Activated CD4-positive, alpha-beta T cell treated with anti-CD3 and anti-CD28 coated beads, Interleukin-2, amount 50 U/mL, for 4 hours (primary cell): ENCODE measurements at regions not wholly inside any gene's neighbourhood (a gene's known extent, or its start where the extent isn't known, plus 50 kb on each side); places are given as distances from the start of the nearest gene placed in this dataset.

Source experiments
- DNase-seq, 2 experiments: peaks; one replicate each; pipeline ENCODE4 v3.0.0-alpha.2; 2020

DNA sequence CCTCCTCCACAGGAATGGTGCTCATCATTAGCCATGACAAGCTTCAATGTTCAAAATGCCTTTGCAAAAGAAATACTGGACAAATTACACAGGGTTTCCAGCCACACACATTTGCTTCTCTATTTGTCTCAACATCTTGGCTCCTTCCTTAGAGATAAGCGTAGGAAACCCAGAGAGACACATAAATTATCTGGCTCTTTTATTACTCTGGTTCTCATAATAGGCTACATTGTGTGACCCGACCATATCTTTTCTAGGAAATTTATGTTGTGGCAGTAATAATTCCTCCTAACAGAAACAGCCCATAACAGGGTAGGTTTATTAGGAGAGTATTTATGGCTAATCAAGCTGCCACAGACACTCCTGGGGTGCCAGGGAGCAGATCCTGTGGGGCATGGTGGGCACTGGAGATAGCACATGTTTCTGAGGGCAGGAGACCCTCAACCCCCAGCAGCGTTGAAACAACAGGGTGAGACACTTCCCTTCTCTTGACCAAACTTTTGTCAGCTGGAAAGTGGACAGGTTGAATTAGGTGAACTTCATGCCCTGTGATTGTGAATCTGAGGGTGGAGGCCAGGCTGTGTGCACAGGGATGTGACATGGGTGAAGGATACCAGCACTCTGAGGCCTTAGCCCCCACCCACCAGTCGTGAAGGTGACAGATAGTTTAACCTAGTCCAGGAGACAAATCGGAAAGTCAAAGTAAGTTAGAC is 295.9 kb upstream of the ZNF32 start:
- no peak for DNase-seq

DNA sequence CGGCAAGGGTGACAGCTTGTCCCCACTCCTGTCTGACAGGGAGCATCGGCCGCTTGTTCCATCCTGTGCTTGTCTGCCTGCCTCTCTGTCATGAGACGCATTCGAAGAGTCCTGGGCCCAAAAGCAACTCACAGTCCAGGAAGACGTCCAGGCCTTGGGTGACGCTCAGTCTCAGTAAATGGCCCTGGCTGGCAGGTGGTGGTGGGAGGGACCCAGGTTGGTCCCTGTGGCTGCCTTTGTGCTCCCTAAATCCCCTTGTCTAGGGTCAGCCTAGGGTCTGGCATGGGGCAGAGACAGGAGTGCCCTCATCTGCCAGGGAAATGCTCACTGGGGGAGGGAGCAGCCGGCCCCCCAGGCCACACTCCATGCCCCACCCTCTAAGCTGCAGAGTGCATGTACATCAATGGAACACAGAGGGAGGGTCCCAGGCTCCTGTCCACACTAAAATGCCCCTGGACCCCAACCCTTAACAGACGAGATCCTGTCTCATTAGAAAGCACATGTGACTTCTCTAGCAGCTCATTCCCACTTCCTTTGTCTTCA is 295.2 kb upstream of the ZNF32 start:
- no peak for DNase-seq

DNA sequence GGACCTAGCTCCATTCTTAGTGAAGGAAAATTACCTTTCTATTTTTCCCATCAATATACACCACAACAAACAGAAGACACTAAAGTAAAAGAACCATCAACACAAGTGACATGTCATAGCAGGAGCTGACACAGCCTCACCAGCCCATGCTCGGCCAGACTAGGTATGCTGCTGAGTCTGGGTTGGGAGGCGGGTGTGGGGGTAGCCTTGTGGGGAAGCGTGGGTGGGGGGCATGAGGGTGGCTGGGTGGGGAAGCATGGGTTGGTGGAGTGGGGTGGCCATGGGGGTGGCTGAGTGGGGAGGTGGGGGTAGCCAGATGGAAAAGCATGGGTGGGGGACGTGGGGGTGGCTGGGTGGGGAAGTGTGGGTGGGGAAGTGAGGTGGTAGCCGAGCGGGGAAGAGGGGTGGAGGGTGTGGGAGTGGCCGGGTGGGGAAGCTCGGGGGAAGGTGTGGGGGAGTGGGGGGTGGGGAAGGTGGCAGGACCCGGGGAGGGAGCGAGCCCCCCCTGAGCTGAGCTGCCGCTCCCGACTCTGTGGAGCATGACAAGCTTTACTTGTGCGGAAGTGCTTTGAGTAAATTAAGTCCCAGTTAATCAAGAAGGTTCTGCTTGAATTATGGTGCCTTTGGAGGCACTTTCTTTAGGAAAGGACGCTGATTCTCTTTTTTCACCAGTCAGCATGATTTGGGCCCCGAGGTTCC is 294.6 kb upstream of the ZNF32 start:
- no peak for DNase-seq

- no peak for DNase-seq
These were observed 293.6 kb upstream of the ZNF32 start for GRCh38 chr10:43942096-43942850.

DNA sequence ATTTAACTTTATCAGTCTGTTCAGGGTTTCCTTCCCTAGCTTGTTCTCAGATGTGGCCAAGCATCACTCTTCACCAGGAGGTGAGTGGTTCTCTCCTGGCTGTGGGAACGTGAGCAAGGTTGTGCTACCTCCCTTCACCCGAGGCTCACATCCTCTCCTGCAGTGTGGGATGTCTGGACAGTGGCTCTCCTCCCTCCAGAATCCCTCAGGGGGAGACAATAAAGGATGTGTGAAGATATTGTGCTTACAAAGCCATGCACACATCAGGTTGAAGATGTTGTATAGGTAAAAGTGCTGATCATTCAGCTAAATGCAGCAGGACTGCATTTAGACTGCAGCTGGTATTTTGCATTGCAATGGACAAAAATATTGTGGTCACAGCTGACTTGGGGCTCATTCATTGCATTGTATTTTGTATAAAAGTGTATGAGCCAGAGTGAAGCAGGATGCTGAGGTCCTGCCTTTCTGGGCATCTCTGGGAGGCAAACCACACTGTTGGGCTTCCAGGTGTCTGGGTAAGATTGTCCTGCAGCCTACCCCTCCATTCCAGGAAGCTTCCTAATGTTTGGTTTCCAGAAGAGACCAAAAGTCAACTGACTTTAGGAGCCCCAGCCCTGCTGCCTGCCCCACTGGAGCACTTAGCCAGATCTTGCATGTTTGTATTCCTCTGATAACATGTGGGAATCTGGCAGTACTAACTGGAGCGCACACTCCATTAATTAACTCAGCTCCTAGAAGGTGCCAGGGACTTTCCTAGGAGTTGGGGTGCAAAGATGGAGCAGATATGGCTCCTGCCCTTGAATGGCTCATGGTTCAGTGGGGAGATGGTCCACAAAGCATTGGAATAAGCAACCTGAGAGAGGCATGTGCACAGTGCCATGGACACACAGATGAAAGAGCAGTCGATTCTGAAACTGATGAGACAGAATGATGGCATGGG is 292.5 kb upstream of the ZNF32 start:
- DNase-seq = no peak

DNA sequence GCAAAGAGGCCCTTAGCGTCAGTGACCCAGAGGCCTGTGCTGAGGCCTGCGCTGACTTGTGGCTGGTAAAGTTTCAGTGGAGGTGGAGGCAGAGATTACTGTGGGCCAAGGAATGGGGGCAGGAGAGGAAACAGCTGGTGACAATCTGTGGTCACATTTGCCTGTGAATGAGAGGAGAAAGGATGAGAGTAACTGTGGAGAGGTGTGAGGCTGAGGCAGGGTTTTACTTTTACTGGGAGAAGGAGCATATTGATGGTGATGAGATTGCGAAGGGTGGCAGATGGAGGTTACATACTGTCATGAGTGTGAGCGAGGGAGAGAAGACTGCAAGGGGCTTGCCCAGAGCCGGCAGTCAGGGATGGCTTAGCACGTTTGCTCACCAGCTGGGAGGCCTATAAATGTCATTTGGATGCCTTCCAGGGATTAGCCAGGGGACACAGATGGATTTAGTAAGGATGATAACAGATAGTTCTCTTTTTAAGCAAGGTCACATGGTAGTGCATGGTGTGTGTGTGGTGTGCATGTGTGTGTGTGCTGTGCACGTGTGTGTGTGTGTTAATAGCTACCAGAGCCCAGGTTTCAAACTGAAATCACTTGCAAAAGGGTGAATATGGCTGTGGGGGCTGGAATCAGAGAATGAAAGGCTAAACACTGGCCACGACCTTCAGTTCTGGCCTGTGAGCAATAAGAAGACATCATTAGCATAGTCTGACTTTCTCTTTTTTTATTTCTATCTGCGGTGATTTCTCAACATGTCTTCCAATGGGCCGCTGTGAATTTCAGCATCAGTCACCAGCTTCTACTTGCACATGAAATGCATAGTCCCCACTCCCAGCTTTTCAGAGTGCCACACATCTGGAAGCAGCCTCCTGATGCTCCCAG is 291.5 kb upstream of the ZNF32 start:
- no peak for DNase-seq

GRCh38 chr10:43939389-43939938 is 290.8 kb upstream of the ZNF32 start:
- no peak for DNase-seq

DNA sequence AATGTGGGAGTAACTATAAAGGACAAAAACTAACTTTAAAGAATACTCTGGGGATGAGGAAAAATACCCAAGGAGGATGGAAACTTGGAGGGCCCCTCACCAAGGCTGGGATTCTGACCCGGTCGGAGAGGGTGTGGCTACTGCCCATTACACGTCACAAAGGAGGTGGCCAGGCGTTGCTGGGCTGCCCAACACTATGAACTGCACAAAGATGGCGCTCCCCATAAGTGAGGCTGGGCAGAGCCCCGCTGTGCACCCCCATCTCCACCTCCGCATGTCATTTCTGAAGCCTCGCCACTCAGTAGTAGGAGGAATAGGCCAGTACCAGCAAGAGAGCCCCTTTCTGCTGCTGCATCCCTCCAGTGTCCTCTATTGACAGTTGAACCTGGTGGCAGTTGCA is 290.1 kb upstream of the ZNF32 start:
- DNase-seq = no peak

DNA sequence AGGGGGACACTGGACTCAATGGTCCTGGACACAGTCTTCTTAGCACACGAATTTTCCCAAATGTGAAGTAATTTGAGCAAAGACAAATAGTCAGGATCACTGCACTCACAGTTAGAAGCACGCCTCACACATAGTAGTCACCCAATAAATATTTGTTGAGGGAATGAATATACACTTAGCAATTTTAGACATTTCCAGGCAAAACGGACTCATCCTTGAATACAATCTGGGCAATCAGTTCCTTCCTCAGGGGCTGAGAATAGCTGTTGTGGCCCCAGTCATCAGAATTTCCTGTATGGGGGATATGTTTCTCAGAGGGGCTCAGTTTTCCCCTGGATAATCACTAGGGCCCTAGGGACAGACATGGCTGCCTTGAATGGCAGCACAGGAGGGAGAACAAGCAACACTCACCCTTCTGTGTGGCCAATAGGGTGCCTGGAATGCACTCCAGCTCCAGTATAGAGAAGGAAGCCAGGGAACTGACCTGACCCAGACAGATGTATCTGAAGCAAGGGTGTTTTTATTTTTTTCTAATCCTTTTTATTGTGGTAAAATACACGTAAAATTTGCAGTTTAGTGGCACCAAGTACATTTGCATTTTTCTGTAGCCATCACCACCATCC is 282.7 kb upstream of the ZNF32 start:
- DNase-seq = no peak

DNA sequence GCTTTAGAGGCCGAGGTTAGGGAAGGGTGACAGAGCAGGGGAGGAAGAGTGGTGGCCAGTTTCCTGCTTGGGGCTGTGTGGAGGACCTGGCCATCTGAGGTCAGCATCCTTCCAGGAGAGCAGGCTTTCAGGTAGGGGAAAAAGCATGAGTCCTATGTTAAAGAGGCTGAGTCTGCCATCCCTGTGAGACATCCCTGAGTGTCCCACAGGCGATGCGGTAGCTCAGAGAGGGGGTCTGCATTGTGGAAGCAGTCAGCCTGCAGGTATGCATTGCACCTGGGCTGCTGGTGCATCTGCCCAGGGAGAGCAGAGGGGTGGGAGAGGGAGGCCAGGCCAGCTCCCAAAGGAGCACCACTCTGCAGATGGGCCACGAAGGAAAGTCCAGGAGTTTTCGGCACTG is 282.1 kb upstream of the ZNF32 start:
- DNase-seq = no peak

DNA sequence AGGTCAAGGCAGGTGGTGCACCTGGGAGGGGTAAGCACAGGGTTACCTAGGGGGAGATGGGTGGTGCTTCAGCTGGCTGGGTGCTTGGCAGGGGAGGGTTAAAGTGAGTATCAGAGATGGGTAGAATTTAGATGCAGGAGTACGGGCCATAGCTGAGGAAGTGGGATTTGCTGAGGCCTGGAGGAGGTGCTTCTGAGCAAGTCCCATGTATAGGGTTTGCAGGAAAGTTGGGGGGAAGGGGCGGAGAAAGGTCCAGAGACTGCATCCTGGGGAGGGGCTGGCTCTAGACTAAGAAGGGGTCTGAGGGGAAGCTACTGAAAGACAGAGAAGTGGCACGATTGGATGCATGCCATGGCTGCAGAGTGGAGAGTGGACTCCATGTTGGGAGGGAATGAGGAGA is 281.6 kb upstream of the ZNF32 start:
- no peak for DNase-seq

GRCh38 chr10:43929122-43929521 is 280.4 kb upstream of the ZNF32 start:
- no peak for DNase-seq

- DNase-seq = no peak
These were observed 279.8 kb upstream of the ZNF32 start for GRCh38 chr10:43928425-43928968.

DNA sequence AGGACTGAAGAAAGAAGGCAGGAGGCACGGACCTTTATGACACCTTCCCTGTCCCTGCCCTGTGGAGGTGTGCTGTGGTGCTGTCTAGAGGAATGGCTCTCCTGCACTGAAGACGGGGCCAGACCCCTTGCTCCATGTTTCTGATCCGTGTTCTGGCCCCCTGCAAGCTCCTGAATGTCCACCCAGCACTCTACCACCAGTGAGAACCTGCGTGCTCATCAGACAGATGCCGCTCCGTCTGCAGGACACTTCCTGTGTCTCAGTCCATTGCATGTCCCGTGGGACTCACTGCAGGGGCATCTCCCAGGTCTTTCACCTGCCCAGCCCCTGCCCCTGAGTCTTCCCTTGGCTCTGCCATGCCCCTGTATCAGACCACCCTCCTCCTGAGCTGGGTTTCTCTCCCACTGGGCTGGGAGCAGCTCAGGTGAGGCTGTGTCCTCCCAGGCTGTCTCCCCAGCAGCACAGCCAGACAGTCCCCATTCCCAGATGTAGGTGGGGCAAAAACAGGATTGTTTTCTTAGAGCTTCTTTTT is 278.3 kb upstream of the ZNF32 start:
- DNase-seq = no peak

DNA sequence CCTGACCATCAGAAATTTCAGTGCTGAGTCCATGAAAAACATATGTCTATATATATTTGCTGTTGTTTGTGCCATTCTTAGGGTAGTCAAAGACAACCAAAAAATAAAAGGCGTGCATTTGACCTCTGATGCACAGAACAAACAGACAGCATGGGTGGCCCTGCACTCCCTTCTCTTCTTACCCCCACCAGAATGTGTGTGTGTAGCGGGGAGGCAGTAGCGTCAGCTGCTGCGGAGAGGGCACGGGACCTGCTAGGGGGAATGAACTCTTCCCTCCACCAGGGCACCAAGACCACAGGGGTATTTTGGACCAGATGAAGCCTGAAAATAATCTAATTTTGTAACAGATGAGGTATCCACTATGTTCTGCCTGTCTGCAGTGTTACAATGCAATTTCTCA is 277.7 kb upstream of the ZNF32 start:
- DNase-seq = no peak

DNA sequence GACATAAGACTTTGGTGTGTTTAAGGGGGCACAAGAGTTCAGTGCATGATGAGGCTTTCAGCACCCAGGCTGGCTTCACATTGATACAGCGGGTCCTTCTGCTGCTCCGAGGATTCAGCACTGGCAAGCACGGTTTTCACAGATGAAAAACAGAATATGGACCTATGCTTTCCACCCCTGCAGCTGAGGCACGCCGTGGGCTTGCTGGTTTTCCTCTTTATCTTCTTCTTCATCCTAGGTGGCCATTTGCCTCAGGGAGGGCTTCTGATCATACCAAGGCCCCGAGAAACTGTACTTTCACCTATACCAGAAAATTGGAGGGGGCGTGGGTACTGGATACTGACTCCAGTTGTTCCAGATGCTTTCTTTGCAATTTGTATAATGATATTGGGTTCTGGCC is 277.1 kb upstream of the ZNF32 start:
- DNase-seq = no peak

DNA sequence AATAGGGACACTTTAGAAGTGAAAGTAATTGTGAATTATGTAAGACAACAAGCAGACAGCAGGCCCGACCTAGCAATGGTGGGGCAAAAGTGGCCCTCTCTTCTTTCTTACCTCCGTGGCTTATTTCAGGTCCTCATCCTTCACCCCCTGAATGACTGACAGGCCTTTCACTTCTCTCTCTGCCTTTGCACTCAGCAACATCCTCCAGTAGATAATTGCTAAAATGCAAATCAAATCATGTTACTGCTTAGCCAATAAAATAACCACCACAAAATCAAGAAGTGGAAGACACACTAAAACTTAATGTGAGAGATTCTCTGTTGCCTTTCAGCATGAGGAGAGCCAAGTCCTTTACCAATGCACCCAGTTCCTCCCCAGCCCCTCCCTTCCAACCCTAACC is 274.6 kb upstream of the ZNF32 start:
- no peak for DNase-seq

- DNase-seq = no peak
These were observed 273.9 kb upstream of the ZNF32 start for GRCh38 chr10:43922335-43923280.

DNA sequence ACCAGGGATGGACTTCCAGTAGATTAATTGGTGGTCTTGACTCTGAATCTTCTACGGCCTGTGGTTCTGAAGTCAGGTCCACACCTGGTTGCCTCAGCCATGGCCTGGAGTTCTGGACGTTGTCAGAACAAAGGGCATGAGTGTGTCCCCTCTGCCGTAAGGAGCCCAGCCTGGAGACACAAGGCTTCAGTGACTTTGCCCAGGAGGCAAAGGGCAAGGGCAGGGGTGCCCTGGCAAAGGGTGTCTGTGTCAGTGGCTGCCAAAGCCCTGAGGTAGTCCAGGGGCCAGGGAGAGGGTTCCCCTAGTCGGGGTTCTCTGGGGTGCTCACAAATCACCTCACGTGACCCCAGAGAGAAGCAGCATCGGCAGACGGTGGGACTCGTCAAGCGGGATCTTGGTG is 273.2 kb upstream of the ZNF32 start:
- no peak for DNase-seq
